ENCODE measurements at regions not wholly inside any gene's neighbourhood (a gene's known extent, or its start where the extent isn't known, plus 50 kb on each side); places are given as distances from the start of the nearest gene placed in this dataset.
"Not testable (repeated sequence)": the region's sequence is repeated elsewhere in the genome, so short reads cannot be mapped to it uniquely, and the experiment has no call there.

DNA sequence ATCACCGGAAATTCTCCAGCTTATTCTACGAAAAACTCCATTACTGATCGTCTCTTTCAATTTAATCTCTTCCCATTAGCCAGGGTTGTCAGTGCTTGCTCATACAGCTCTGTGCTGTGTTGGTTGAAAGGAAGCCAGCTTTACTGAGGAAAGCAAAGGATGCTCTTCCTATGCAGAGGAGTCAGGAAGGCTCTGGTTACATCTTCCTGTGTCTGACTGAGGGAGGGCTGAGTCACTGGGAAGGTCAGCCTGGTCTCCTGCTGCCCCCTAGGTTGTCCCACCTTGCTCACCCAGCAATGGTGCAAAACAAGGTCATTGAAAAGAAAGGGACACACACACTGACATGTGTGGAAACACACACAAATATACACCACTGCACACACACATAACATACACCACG is 975.6 kb downstream of the DCDC2C start:
- DNase-seq (ENCODE audit: low read depth), result no peak

DNA sequence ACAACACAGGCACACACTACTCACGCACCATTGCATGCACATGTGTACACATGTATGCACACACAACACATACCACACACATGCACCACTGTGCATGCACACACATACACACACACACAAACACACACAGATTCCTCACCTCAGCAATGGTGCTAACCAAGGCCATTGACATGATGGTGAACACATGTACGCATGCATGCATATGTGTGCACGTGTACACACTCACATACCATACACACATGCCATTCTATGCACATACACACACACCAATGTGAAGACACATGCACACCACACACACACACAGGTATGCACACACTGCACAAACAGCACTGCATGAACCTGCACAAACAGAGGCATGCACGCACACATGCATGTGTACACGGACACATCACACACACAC is 976.0 kb downstream of the DCDC2C start:
- DNase-seq (ENCODE audit: low read depth), result no peak

DNA sequence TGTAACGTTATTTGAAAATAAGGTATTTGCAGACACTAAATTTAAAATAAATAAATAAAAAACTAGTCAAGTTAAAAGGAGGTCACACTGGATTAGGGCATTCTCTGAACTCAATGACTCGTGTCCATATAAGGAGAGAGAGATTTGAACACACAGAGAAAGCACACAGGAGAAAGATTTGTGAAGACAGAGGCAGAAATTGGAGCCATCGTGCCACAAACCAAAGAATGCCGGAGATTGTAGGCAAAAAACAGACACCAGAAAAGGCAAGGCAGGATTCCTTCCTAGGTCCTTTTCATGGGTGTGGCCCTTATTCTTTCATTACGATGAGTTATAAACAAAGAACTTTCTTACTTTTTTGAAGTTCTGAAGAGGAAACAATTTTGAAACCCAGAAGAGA is 981.5 kb downstream of the DCDC2C start:
- DNase-seq (ENCODE audit: low read depth), result no peak

DNA sequence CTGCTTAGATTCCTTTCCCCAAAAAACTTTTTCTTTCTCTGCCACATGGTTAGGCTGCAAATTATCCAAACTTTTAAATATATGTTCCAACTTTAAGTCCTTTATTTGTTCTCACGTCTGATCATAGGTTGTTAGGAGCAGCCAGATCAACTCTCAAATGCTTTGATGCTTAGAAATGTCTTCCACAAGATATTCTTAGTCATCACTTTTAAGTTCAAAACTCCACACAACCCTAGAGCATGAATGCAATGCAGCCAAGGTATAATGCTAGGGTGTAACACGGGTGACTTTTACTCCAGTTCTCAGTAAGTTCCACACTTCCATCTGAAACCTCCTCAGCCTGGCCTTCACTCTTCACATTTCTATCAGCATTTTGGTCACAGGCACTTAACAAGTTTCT is 987.5 kb downstream of the DCDC2C start:
- DNase-seq (ENCODE audit: low read depth), result no peak

DNA sequence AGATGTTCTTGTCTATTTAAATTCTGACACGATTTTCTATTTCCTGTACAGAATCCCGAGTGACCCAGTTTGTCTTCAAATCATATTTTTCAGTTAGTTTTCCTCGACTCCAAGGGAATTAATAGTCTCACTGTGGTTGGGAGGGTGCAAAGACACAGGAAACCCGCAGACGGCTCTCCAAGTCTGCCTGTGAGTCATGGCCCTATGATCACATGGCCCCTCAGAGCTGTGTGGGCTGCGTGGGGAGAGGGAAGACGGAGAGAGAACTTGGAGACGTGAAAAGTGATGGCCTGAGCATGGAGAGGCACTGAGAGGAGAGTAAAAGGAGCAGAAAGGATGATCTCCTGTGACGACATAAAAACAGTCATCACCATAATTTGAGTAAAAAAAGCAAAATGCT is 989.9 kb downstream of the DCDC2C start:
- no peak for DNase-seq (ENCODE audit: low read depth)

DNA sequence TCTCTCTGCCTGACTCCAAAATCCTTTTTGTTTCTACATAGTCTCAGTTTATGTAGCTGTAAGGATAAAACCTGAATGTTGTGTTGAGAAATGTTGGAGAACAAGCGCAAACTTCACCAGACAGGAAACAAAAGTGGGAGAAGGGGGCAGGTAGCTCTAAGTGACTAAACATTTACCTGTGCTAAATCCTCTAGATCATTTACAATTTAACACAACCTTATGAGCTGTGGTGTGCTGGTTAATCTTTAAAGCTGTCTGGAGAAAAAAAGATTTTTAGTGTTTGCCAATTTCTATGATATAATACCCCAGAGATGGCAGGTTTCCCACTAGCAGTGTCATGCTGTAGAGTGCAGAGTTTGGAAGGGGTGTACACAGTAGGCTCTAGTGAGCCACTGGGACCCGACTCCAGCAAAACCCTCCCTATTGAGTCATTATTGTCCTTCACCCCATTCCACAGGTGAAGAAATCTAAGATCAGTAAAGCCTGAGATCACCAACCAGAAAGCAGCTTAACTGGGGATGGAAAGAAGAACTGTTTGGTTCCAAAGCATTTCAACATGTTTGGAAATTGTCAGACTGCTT is 992.0 kb downstream of the DCDC2C start:
- no peak for DNase-seq (ENCODE audit: low read depth)

DNA sequence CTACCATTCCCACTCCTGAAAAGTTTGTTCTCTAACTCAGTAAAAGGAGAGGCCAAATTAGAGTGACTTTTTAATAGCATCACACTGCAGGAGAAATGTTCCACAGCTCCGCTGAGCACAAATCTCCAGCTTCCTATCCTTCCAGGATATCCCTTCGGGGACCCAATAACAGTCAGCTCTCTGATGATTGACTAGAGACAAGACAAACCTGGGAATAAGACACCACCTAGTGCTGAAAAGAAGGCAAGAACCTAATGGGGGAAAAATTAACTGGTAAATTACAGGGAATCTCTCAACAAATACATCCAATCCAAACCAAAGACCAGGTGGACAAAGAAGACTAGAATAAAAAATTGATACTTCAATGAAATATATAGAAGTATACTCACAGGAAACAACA is 977.1 kb upstream of the SOX11 start:
- DNase-seq (ENCODE audit: low read depth), result no peak

DNA sequence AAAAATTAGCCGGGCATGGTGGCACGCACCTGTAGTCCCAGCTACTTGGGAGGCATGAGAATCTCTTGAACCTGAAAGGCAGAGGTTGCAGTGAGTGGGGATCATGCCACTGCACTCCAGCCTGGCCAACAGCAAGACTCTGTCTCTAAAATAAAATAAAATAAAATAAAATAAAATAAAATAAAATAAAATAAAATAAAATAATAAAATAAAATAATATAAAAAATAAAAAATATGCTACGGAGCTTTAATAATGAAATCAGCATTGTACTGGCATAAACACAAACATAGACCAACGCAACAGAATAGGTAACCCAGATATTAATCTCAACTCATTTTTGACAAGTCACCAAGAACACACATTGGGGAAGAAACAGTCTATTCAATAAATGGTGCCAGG is 973.4 kb upstream of the SOX11 start:
- DNase-seq (ENCODE audit: low read depth), result no peak

DNA sequence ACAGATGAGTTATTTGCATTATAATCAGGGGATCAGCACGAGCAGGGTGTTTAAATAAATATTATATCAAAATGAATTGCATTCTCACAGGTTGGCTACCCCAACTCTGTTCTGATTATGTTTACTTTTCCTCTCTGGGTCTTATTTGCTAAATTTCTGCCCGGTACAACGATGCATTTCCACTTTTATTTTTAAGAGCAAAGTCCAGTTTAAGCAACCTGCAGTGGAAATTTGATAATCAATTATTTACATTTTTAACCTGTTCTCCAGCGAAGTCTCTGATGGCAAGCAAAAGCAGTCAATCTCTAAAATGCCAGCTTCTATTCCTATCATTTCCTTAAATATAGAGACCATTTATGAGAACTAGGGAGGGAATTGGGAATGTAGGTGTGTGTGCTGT is 966.6 kb upstream of the SOX11 start:
- no peak for DNase-seq (ENCODE audit: low read depth)

DNA sequence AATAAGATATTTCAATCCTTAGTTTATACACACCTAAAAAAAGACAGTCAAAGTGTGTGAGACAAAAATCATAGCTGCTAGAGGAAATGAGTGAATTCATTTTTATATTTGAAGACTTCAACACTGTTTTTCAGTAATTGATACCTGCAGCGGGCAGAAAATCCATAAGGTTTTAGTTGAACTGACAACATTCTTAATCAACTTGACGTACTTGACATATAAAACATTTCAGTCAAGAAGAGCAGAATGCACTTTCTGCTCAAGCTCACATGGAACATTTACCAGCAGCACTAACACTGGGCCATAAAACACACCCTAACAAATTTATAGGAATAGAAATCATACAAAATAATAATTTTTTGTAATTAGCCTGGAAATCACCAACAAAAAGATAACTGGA is 959.6 kb upstream of the SOX11 start:
- DNase-seq (ENCODE audit: low read depth), result no peak

DNA sequence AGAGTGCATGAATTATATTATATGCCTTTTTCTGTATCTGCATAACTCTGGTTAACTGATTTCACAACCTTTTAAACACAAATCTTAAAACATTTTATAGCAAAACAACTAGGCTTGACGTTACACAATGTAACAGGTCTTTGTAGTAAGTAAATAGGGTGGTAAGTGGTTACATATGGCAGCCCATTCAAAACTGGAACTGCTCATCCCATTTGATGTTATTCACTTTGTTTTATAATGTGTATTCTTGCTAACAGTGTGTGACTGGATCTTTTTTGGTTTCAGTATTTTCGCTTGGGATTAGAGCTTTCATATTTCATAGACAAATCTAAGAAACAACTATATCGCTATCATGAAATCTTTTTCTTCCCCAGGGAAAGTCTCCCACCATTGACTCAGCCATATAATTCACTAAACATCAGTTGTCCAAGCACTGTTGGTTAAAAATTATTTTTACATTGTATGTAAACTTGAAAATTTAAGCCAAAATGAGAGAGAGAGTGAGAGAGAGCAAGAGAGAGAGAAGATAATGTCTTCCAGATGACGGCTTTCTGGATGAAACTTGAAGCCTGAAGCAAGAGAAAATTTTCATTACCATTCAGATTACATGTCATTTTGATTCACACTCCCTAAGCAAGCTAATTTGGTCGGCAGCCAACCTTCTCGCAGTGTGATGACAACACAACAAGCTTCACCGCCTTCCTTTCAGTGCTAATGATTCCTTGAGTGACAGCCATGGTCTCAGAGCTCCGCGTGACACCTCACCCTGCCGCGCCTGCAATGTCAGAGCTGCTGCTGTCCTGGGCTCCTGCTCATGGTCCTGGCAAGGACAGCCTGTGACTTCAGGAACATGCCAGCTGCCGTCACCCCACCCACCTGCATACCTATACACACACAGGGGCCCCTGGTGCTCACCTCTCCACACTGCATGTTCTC is 946.9 kb upstream of the SOX11 start:
- DNase-seq (ENCODE audit: low read depth), result no peak

DNA sequence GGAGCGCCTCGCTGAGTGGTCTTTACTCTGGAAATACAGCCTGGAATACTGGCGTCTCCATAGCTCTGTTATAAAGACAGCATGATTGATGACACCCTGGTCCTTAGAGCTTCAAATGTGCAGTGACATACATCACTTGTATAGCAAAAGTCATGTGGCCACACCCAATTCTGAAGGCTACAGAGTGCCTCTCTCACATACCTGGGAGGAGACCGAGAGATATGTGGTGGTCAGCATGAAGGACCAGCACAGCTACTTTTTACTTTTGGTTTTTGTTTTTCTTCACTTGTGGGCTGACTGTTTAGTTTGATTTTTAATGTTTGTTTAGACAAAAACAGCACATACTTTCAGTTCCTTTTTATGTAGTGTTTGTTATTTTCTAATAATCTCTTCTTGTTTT is 938.5 kb upstream of the SOX11 start:
- no peak for DNase-seq (ENCODE audit: low read depth)

DNA sequence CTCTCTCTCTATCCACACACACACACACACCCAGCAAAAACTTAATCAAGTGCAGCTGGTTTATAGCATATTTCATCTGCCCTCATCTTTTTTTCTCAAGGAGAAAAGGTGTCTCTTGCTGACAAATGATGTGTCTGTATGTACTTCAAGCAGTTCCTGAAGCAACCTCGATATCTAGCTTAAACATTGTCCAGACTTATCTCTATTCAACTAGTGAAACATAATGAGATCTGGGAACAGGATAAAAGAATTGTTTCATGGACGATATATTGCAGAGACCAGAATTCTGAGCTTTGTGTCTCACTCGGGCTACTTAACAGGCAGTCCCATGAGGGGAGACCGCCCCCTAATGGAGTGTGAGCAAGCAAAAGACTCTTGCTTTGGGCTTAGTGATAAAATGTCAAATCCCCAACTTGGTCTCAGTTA is 929.2 kb upstream of the SOX11 start:
- DNase-seq (ENCODE audit: low read depth), result no peak

DNA sequence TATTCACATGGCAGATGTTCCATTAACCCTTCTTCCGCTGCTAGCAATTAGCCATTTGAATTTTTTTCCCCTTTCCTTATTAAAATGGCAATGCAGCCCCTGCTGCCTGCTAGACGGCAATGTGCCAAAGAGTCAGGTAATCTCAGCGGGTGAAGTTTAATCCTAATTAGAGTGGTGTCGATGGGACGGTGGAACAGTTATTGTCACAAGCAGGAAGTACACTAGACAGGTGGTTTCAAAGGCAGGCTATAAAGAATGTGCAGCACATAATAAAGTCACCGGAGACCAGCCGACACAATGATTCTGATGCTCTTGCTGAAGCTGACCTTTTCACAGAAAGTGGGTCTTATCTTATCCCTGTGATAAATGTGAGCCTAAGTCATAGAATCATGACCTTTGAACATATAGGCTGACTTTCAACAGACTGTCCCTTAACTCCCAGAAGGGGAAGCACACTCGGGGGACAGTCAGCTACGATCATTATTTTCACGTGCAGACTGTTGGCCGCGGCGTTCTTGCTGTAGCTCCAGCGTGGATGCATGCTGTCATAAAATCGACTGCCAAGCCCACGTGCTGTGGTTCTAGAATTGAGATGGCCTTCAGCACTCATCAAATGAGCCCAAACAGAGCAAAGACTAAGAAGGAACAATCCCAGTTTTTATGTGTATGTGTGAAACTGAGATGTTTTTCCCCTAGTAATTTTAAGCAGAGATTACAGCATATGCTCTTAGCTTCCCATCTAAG is 926.2 kb upstream of the SOX11 start:
- no peak for DNase-seq (ENCODE audit: low read depth)

DNA sequence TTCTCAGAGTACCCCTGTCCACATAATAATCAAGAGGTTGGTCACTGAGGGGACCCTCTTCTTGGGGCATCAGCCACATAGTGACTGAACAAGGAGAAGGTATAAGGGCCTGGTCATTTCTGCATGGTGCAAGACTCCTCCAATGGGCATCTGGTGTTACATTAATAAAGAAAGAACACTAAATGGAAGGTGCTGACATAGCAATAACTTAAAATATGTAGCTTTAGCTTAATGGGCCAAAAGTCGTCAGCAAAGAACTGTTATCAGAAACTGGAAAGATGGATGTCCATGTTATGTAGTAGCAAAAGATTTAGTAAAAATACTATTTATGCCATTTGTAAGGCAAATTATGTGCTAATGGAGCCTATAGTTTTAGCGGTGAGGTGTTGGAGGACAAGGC is 916.5 kb upstream of the SOX11 start:
- DNase-seq (ENCODE audit: low read depth), result no peak

DNA sequence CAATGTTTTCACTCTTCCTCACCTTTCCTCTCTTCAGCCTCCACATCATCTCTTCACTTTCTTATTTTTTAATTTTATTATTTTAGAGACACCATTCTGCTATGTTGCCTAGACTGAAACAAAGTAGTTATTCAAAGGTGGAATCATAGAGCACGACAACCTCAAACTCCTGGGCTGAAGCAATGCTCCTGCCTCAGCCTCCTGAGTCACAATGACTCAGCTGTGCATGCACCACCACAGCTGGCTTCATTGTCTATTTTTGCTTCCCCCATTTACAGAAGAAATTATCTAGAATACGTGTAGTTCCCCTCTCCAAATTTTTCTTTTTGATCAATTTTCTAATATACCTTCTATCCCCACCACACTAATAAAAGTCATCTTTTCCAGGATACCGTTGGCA is 911.5 kb upstream of the SOX11 start:
- no peak for DNase-seq (ENCODE audit: low read depth)

DNA sequence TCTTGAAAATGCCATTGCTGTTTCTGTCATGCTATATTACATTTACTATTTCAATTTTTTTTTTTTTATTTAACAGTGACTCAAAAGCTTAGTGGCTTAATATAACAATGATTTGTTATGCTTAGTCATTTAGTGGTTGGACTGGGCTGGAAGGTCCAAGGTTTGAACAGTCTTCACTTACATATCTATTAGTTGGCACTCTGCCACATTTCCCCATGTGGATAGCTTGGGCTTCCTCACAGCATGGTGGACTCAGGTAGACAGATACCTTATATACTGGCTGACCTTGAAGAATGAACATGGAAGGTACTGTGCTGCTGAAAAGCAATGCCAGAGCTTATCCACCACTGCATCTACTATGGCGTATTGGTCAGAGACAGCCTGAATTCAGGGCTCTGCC is 909.5 kb upstream of the SOX11 start:
- no peak for DNase-seq (ENCODE audit: low read depth)

DNA sequence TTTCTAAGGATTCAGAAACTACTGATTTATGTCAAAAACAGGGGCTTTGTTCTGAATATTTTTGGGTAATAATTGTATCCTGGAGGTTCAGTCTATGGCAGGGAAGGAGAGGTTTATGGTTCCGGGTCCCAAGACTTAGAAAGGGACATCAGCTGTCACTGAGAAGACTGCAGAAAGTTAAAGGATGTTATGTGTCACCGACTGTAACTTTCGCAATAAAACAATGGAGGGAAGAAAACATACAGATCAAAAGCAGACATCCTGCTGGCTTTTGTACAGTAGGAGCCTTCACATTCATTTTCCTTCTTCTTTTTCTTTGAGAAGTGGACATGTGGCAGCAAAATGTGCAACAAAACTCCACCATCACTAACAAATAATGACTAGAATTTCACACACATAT is 900.7 kb upstream of the SOX11 start:
- DNase-seq (ENCODE audit: low read depth), result no peak

DNA sequence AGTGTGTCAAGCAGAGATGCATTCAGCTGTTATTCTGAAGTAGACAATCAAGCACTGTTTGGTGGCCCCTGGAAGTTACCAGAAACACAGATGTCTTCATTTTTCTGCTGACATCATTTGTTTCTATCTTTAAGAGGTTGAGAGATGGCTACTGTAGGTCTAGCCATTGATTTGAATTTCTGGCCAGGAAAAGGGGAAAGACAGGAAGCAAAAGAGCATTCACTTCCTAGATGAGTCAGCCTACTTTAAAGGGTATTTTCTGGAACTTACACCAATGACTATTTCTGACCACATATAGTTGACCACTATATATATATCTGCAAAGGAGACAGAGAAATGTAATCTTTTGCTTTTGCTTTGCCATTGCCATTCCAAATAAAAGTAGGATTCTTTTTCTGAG is 900.1 kb upstream of the SOX11 start:
- DNase-seq (ENCODE audit: low read depth), result no peak

DNA sequence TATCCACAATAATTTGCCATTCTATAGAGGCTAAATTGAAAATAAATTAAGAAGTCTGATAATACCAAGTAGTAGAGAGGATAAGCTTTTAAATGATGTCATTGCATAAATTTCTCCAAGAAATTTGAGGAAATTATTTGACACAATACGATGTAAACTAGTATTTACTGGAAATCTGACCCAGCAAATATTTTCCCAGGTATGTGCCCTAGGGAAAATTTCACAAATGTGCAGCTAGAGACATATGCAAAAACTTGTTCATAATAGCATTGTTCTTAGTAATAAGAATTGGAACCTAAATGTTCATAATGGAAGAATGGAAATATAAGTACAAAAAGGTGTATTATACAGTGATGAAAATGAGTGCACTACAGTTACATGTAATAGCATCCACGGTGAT is 888.8 kb upstream of the SOX11 start:
- no peak for DNase-seq (ENCODE audit: low read depth)

DNA sequence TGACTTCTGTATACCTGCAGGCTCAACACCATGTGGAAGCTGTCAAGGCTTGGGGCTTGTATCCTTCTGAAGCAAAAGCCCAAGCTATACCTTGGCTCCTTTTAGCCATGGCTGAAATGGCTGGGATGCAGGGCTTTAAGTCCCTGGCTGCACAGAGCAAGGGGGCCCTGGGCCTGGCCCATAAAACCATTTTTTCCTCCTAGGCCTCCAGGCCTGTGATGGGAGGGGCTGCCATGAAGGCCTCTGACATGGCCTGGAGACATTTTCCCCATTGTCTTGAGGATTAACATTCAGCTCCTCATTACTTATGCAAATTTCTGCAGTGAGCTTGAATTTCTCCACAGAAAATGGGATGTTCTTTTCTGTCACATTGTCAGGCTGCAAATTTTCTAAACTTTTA is 878.0 kb upstream of the SOX11 start:
- not testable (repeated sequence) for DNase-seq (ENCODE audit: low read depth)

DNA sequence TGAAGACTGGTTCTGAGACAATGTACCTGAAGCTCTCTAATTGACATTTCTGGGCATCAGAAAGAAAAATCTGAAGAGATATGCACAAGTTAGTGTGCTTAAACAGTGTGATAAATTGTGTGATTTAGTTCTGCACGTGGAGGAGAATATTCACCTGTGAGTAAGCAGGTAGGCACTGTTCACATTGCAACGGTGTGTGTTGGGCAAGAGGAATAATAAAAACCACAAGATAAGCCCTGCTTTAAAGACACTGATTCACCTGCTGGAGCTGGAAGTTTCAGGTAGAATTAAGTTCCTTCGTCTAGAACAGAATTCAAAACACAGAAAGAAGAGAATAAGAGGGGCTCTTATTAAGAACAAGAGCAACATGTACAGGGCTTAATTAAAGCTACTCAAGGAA is 864.3 kb upstream of the SOX11 start:
- DNase-seq (ENCODE audit: low read depth), result no peak

Data from LHCN-M2 (cell line).